GM12864 (cell line): ENCODE measurements at regions not wholly inside any gene's neighbourhood (a gene's known extent, or its start where the extent isn't known, plus 50 kb on each side); places are given as distances from the start of the nearest gene placed in this dataset.

Source experiments
- DNase-seq: peaks from one replicate; pipeline ENCODE4 v3.0.0-alpha.2; 2011; ENCODE audit warnings: low read depth
- H3K4me3 ChIP-seq: 2 replicates; pipeline ENCODE4 v1.5.1; 2011; ENCODE audit warnings: mild to moderate bottlenecking, low read depth, low read length, control low read depth
- TF ChIP-seq, protein P1 (sequence below): IDR thresholded peaks from 2 replicates; pipeline ENCODE4 v1.5.1; 2011; ENCODE audit warnings: low read depth, mild to moderate bottlenecking, moderate library complexity, low read length, control low read depth, inconsistent platforms; ENCODE audit errors: missing control alignments

DNA sequence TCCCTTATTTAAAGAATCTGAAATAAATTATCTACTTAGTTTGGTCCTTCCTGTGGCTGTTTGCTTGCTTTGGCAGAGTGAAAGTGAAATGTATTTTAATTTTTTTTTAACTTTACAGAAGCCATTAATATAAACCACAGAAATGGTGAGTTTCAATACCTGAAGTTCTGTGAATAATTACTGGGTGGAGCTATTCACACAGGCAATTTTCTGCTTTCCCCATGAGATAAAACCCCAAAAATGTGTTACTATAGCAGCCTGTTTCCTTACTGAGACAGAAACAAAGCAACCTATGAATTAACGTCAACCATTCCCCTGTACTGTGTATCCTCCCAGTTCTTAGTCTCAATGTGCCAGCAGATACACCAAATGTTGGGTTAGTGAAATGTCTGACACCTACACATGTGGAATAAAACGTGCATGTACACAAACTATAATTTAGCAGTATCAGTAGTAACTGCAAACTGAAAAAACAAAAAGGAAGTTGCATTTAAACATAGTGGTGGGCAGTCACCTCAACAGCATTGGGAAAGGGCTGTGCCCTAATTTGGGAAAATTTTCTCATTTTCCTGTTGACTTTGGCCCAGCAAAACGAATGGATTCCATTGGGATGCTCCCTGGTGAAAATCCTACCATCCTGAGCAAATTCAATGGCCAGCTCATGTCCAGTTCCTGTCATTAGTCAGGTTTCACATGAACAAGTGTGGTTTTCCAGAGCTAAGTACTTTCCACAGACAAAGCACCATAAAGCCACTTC lies 73.1 kb upstream of the RMDN2 start:
- TF ChIP-seq, protein P1, sequence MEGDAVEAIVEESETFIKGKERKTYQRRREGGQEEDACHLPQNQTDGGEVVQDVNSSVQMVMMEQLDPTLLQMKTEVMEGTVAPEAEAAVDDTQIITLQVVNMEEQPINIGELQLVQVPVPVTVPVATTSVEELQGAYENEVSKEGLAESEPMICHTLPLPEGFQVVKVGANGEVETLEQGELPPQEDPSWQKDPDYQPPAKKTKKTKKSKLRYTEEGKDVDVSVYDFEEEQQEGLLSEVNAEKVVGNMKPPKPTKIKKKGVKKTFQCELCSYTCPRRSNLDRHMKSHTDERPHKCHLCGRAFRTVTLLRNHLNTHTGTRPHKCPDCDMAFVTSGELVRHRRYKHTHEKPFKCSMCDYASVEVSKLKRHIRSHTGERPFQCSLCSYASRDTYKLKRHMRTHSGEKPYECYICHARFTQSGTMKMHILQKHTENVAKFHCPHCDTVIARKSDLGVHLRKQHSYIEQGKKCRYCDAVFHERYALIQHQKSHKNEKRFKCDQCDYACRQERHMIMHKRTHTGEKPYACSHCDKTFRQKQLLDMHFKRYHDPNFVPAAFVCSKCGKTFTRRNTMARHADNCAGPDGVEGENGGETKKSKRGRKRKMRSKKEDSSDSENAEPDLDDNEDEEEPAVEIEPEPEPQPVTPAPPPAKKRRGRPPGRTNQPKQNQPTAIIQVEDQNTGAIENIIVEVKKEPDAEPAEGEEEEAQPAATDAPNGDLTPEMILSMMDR = no peak
- H3K4me3 ChIP-seq = no peak overlapping the region
- peak; percentile 56 for DNase-seq

DNA sequence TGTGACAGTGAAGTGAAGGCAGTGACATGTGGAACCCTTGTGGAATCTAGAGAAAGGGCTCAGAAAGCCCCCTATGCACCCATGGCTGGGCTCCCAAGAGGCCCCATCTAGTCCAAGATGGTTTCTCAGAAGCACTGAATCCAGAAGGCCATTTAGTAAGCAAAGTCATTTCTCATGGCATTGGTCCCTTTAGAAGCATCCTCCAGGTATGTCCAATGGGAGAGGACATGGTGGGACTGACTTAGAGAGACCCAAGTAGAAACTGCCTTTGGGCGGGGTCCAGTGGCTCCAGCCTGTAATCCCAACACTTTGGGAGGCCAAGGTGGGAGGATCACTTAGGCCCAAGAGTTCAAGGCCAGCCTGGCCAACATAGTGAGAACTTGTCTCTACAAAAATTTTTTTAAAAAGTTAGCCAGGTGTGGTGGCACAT lies 72.5 kb upstream of the RMDN2 start:
- no peak overlapping the region for H3K4me3 ChIP-seq
- no peak for DNase-seq
- TF ChIP-seq, protein P1 = no peak

DNA sequence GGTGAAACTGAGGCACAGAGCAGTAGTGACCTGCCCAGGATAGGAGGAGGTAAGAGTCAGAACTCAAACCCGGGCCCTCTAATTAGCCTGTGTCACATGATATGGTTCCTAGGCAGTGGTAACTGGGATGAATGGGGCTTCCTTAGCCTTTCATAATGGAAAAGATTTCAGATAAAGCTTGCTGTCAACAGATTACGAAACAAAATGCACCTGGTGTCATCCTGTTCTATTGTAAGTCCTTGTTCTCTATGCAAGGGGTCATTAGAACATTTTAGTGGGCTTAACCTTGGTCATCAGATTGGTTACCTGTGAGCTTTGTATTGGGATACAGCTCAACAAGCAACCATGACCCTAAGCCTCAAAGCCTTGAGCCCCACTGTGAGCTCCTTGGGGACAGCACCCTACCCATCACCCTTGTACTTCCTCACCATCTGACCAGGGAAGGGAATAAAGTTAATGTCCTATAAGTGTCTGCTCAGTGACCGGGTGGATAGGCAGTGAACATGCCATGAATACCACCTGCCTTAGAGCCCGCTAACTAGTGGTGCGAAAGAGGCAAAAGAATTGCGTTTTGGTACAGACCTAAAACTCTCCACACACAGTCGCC lies 70.3 kb upstream of the RMDN2 start:
- no peak overlapping the region for H3K4me3 ChIP-seq
- TF ChIP-seq, protein P1 = no peak
- DNase-seq = no peak

DNA sequence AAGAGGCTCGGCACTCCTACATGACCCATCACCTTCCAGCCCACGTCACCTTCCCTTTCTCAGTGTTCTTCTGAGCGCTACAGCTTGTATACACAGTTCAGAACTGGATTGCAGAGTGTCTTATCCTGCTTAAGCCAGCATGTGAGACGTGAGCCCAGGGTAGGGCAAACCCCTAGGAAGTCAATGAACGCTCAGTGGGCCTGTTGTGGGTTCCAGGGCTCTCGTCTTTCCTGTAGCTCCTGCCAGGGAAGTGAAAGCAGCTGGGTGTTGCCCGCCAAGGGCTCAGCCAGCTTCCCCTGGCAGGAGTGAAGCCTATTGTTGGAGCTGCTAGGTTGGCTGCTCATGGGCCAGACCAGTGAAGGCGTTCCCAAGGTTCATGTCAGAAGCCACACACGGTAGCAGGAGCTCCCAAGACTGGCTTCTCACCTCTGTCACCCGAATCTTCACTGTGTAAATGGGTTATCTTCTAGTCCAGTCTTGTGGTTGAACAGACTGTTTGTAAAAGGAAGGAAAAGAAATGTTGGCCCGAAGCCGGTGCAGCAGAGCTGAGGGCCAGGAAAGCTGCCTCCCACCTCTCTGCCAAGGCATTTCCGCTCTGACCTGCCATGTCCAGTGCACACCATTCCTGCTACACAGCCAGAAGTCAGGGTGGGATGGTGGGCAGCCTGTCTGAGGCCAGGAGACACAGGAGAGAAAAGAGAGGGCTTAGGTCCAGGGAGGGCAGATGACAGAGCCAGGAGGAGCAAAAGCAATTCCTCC lies 69.6 kb upstream of the RMDN2 start:
- DNase-seq = no peak
- no peak overlapping the region for H3K4me3 ChIP-seq
- TF ChIP-seq, protein P1 = no peak

DNA sequence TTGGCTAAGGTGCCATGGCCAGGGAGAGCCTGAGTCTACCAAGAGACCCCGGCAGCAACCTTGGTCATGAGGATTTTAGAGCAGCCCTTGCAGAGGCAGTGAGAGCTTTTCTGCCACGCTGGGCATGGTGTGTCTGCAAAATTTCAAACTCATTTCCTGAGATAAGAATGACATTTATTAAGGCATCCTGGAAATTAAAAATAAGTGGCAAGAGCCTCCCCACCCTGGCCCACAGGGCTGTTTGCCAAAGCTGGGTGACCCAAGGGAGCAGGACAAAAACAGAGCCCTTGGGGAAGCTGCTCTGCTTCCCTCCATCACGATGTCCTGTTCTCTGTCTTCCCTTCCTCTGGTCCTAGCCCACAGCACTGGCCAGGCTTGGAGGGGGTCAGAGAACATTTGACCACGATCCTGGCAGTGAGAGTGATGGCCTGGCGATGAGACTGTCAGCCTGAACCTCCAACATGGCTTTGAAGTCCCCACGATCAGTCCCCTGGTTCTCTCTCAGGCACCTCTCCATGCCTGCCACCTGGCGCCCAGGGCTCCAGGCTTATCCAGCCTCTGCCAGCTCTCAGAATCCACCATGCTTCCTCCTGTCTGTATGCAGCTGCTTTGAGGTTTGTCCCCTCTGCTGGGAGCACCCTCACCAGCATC lies 68.9 kb upstream of the RMDN2 start:
- no peak for DNase-seq
- no peak overlapping the region for H3K4me3 ChIP-seq
- TF ChIP-seq, protein P1 = no peak

DNA sequence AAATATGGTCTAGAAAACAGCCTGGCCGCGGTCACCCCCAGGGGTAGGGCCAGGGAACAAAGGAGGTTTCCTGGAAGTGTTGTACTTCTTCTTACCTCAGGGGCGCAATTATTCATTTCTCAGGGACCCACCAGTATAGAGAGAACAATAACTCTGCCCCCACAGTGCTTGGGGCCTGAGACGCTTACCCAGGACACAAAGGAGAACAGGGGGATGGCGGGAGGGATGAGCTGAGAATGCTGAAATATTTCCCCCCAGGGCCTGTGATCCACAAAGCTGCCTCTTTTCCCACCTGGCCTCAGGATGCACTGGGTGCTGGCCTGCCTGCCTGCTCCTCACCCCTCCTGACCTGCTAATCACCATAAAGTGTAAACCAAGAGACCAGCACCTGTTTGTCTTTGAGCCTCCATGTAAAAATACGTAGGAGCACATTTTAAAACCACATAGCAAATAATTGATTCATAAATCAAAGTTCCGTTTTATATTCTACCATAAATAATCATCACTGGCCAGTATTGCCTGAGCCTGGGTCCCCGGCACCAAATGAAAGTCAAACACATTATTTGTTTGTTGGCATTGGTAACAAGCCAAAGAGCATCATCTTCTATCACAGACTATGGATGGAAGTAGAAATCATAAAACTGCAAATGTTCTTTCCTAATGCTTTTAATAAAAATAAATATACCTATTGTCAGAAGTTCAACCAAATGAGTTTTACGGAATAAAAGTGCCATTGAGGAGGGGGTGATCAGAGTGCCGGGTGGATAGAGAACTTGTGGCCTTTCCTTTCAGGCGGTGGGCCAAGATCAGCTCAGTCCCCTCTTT lies 67.3 kb upstream of the RMDN2 start:
- DNase-seq = no peak
- no peak overlapping the region for H3K4me3 ChIP-seq
- TF ChIP-seq, protein P1 = peak; percentile 1
